ENCODE measurements at regions not wholly inside any gene's neighbourhood (a gene's known extent, or its start where the extent isn't known, plus 50 kb on each side); places are given as distances from the start of the nearest gene placed in this dataset.

DNA sequence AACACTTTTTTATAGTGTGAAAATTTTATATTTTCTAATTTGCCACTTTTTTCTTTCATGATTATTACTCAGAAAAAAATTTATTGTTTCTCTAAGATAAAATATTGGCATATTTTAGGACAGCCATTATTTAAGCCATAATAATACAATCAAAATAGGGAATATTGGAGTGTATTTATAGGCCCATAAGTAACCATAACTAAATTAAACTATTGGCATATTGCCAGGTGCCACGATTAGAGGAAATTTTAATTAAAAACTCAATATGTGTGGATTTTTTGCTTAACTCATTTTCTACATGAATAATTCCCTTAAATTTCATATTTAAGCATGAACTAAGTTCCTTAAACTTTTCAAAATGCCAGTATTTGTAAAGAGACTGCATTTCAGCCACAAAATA lies 587.8 kb downstream of the IPMK start:
- DNase-seq, result no peak
- H4K20me1 ChIP-seq (ENCODE audit: insufficient read depth), result no peaks in the 10 kb centered on the region
- H3K9ac ChIP-seq, result no peak overlapping the region
- WGBS (ENCODE audit: low lambda C conversion rate), result 63% methylated on average over 1 of the region's 1 CpG
- H3K4me3 ChIP-seq (ENCODE audit: low read depth in 2 of 2, low read length in 1 of 2), result no peak overlapping the region
- H3K27me3 ChIP-seq (ENCODE audit: insufficient read depth), result no peaks in the 10 kb centered on the region
- no peaks in the 10 kb centered on the region for H3K79me2 ChIP-seq (ENCODE audit: insufficient read depth)
- H3K27ac ChIP-seq (ENCODE audit: low read depth in 2 of 2, low read length in 1 of 2), result no peak overlapping the region
- H2AFZ ChIP-seq (ENCODE audit: low read depth), result no peak overlapping the region
- no peaks in the 10 kb centered on the region for H3K9me3 ChIP-seq
- H3K36me3 ChIP-seq (replicated peaks in 1 of 2; ENCODE audit: control insufficient read depth in 1 of 2, insufficient read depth in 2 of 2, low read length in 1 of 2), result no peaks in the 10 kb centered on the region
- no peaks in the 10 kb centered on the region for H3F3A ChIP-seq (replicated peaks; ENCODE audit: insufficient read depth)
- TF ChIP-seq FOXM1 (IDR thresholded peaks at IDR 0.05; ENCODE audit: low read depth), result no peak
- TF ChIP-seq MXI1 (IDR thresholded peaks at IDR 0.05; ENCODE audit: low read depth, low read length), result no peak
- TF ChIP-seq, protein P1, sequence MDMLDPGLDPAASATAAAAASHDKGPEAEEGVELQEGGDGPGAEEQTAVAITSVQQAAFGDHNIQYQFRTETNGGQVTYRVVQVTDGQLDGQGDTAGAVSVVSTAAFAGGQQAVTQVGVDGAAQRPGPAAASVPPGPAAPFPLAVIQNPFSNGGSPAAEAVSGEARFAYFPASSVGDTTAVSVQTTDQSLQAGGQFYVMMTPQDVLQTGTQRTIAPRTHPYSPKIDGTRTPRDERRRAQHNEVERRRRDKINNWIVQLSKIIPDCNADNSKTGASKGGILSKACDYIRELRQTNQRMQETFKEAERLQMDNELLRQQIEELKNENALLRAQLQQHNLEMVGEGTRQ (IDR thresholded peaks at IDR 0.05; ENCODE audit: borderline replicate concordance, low read depth, low read length), result no peak
- H3K4me1 ChIP-seq (ENCODE audit: control insufficient read depth in 1 of 2, insufficient read depth in 2 of 2, low read depth in 1 of 2, low read length in 1 of 2), result no peaks in the 10 kb centered on the region
- POLR2A ChIA-PET, result no interaction called here
- H3K9me2 ChIP-seq, result no peaks in the 10 kb centered on the region
- no peak overlapping the region for H3K4me2 ChIP-seq
- CTCF ChIA-PET, result interaction anchor here (1.4 kb wide), 1 partner anchor 23 kb away, joined by 5 read pairs; no protein-coding TSS in a partner anchor

DNA sequence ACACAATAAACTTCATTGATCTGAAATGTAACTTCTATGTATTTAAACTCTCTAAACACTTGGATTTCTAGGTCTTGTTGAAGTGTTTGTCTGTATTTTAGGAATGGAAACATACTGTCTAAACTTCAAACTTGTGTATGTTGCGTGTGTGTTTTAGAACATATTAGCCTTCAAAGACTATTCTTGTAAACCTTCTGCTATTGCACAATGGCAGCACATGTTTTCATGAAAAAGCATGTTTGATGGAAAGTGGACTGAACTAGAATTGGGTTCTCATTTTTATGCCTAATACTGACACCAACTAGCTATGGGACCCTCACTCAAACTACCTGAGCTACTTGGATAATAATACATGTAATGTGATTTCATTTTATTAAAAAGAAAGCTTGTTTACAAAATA lies 592.6 kb downstream of the IPMK start:
- CTCF ChIA-PET, result interaction anchor here (1.9 kb wide), 1 partner anchor 18 kb away, joined by 9 read pairs; no protein-coding TSS in a partner anchor
- no peaks in the 10 kb centered on the region for H3K79me2 ChIP-seq (ENCODE audit: insufficient read depth)
- WGBS (ENCODE audit: low lambda C conversion rate), result 9% methylated on average over 1 of the region's 1 CpG
- H3K4me2 ChIP-seq, result no peak overlapping the region
- no peak overlapping the region for H3K27ac ChIP-seq (ENCODE audit: low read depth in 2 of 2, low read length in 1 of 2)
- no peaks in the 10 kb centered on the region for H3K9me3 ChIP-seq
- TF ChIP-seq, protein P2, sequence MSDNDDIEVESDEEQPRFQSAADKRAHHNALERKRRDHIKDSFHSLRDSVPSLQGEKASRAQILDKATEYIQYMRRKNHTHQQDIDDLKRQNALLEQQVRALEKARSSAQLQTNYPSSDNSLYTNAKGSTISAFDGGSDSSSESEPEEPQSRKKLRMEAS (IDR thresholded peaks at IDR 0.05; ENCODE audit: low read depth), result no peak
- TF ChIP-seq TEAD4 (IDR thresholded peaks at IDR 0.05; ENCODE audit: borderline replicate concordance, insufficient read depth), result no peak
- TF ChIP-seq, protein P1 (IDR thresholded peaks at IDR 0.05; ENCODE audit: borderline replicate concordance, low read depth, low read length), result no peak
- no peak for TF ChIP-seq YY1 (IDR thresholded peaks at IDR 0.05; ENCODE audit: low read depth)
- TF ChIP-seq, protein P3, sequence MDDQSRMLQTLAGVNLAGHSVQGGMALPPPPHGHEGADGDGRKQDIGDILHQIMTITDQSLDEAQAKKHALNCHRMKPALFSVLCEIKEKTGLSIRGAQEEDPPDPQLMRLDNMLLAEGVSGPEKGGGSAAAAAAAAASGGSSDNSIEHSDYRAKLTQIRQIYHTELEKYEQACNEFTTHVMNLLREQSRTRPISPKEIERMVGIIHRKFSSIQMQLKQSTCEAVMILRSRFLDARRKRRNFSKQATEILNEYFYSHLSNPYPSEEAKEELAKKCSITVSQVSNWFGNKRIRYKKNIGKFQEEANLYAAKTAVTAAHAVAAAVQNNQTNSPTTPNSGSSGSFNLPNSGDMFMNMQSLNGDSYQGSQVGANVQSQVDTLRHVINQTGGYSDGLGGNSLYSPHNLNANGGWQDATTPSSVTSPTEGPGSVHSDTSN (IDR thresholded peaks at IDR 0.05), result no peak
- no peak for TF ChIP-seq RFX5 (IDR thresholded peaks at IDR 0.05; ENCODE audit: low read length)
- TF ChIP-seq, protein P4, sequence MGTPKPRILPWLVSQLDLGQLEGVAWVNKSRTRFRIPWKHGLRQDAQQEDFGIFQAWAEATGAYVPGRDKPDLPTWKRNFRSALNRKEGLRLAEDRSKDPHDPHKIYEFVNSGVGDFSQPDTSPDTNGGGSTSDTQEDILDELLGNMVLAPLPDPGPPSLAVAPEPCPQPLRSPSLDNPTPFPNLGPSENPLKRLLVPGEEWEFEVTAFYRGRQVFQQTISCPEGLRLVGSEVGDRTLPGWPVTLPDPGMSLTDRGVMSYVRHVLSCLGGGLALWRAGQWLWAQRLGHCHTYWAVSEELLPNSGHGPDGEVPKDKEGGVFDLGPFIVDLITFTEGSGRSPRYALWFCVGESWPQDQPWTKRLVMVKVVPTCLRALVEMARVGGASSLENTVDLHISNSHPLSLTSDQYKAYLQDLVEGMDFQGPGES (IDR thresholded peaks at IDR 0.05; ENCODE audit: low read depth, low read length), result no peak
- no peak for TF ChIP-seq ELF1 (IDR thresholded peaks at IDR 0.05)
- TF ChIP-seq GABPA (IDR thresholded peaks at IDR 0.05; ENCODE audit: low read depth), result no peak
- TF ChIP-seq RCOR1 (IDR thresholded peaks at IDR 0.05; ENCODE audit: low read length), result no peak
- TF ChIP-seq GATA2 (CRISPR knock-in tag; IDR thresholded peaks at IDR 0.05), result no peak
- no peak for TF ChIP-seq POLR2AphosphoS5 (IDR thresholded peaks at IDR 0.05; ENCODE audit: low read depth, low read length)
- no peak for TF ChIP-seq SIN3A (IDR thresholded peaks at IDR 0.05; ENCODE audit: borderline replicate concordance, low read depth, low read length)
- no peak for TF ChIP-seq FOXM1 (IDR thresholded peaks at IDR 0.05; ENCODE audit: low read depth)
- TF ChIP-seq, protein P5, sequence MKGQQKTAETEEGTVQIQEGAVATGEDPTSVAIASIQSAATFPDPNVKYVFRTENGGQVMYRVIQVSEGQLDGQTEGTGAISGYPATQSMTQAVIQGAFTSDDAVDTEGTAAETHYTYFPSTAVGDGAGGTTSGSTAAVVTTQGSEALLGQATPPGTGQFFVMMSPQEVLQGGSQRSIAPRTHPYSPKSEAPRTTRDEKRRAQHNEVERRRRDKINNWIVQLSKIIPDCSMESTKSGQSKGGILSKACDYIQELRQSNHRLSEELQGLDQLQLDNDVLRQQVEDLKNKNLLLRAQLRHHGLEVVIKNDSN (IDR thresholded peaks at IDR 0.05; ENCODE audit: borderline replicate concordance, low read depth), result no peak
- TF ChIP-seq CHD2 (IDR thresholded peaks at IDR 0.05; ENCODE audit: low read length, partially characterized antibody), result no peak
- no peak for TF ChIP-seq RXRA (IDR thresholded peaks at IDR 0.05; ENCODE audit: borderline replicate concordance, low read depth)
- no peaks in the 10 kb centered on the region for H3F3A ChIP-seq (replicated peaks; ENCODE audit: insufficient read depth)
- no peak overlapping the region for H3K4me3 ChIP-seq (ENCODE audit: low read depth in 2 of 2, low read length in 1 of 2)
- no peak for DNase-seq
- no peaks in the 10 kb centered on the region for H4K20me1 ChIP-seq (ENCODE audit: insufficient read depth)
- no peak overlapping the region for H2AFZ ChIP-seq (ENCODE audit: low read depth)
- no peaks in the 10 kb centered on the region for H3K27me3 ChIP-seq (ENCODE audit: insufficient read depth)
- no peaks in the 10 kb centered on the region for H3K4me1 ChIP-seq (ENCODE audit: control insufficient read depth in 1 of 2, insufficient read depth in 2 of 2, low read depth in 1 of 2, low read length in 1 of 2)
- no peak overlapping the region for H3K9ac ChIP-seq
- H3K9me2 ChIP-seq, result no peaks in the 10 kb centered on the region
- POLR2A ChIA-PET, result no interaction called here
- no peaks in the 10 kb centered on the region for H3K36me3 ChIP-seq (replicated peaks in 1 of 2; ENCODE audit: control insufficient read depth in 1 of 2, insufficient read depth in 2 of 2, low read length in 1 of 2)
